ENCODE measurements at regions not wholly inside any gene's neighbourhood (a gene's known extent, or its start where the extent isn't known, plus 50 kb on each side); places are given as distances from the start of the nearest gene placed in this dataset.

- Mint-ChIP-seq H3K36me3 (ENCODE audit: insufficient read depth, unreplicated experiment) (no peaks in the 10 kb centered on the region), H3K9me3 (ENCODE audit: low read depth, unreplicated experiment) (no peaks in the 10 kb centered on the region), H3K27ac (ENCODE audit: unreplicated experiment) (no peak overlapping the region), H3K27me3 (ENCODE audit: unreplicated experiment) (no peaks in the 10 kb centered on the region), H3K4me3 (ENCODE audit: low read depth, unreplicated experiment) (no peak overlapping the region), H3K4me1 (ENCODE audit: low read depth, unreplicated experiment) (peaks cover 17% of the 10 kb centered on the region)
- TF ChIP-seq CTCF (IDR thresholded peaks at IDR 0.05; ENCODE audit: unreplicated experiment): no peak
- no TSS peak for BruUV-seq (replicated peaks)
- CTCF ChIA-PET: interaction anchor here (0.5 kb wide), 1 partner anchor 115 kb away, joined by 3 read pairs; no protein-coding TSS in a partner anchor
- intact Hi-C loops (cut with micrococcal nuclease; ENCODE audit: unreplicated experiment): no loop called here
- no peak for DNase-seq
Measured at GRCh38 chr6:138652824-138653223, 120.7 kb upstream of the CCDC28A start.

- DNase-seq: no peak
- peak overlapping the region; percentile 33 for H3K27ac Mint-ChIP-seq (ENCODE audit: unreplicated experiment)
- H3K4me3 Mint-ChIP-seq (ENCODE audit: low read depth, unreplicated experiment): no peak overlapping the region
- no peak for TF ChIP-seq CTCF (IDR thresholded peaks at IDR 0.05; ENCODE audit: unreplicated experiment)
- intact Hi-C loops (cut with micrococcal nuclease; ENCODE audit: unreplicated experiment): no loop called here
- H3K27me3 Mint-ChIP-seq (ENCODE audit: unreplicated experiment): no peaks in the 10 kb centered on the region
- H3K36me3 Mint-ChIP-seq (ENCODE audit: insufficient read depth, unreplicated experiment): no peaks in the 10 kb centered on the region
- CTCF ChIA-PET: no interaction called here
- BruUV-seq (replicated peaks): no TSS peak
- H3K4me1 Mint-ChIP-seq (ENCODE audit: low read depth, unreplicated experiment): peaks cover 17% of the 10 kb centered on the region
- no peaks in the 10 kb centered on the region for H3K9me3 Mint-ChIP-seq (ENCODE audit: low read depth, unreplicated experiment)
Measured at GRCh38 chr6:138653435-138653834, 120.1 kb upstream of the CCDC28A start.

GRCh38 chr6:138654715-138655634 lies 118.6 kb upstream of the CCDC28A start:
- peaks cover 17% of the 10 kb centered on the region for H3K4me1 Mint-ChIP-seq (ENCODE audit: low read depth, unreplicated experiment)

GRCh38 chr6:138655828-138656227 lies 117.7 kb upstream of the CCDC28A start:
- H3K4me1 Mint-ChIP-seq (ENCODE audit: low read depth, unreplicated experiment): peaks cover 17% of the 10 kb centered on the region
- H3K27ac Mint-ChIP-seq (ENCODE audit: unreplicated experiment): no peak overlapping the region
- TF ChIP-seq CTCF (IDR thresholded peaks at IDR 0.05; ENCODE audit: unreplicated experiment): no peak
- CTCF ChIA-PET: no interaction called here
- H3K36me3 Mint-ChIP-seq (ENCODE audit: insufficient read depth, unreplicated experiment): no peaks in the 10 kb centered on the region
- H3K27me3 Mint-ChIP-seq (ENCODE audit: unreplicated experiment): no peaks in the 10 kb centered on the region
- no peak for DNase-seq
- no peaks in the 10 kb centered on the region for H3K9me3 Mint-ChIP-seq (ENCODE audit: low read depth, unreplicated experiment)
- intact Hi-C loops (cut with micrococcal nuclease; ENCODE audit: unreplicated experiment): no loop called here
- no peak overlapping the region for H3K4me3 Mint-ChIP-seq (ENCODE audit: low read depth, unreplicated experiment)
- no TSS peak for BruUV-seq (replicated peaks)

More at GRCh38 chr6:138654715-138655634, 118.6 kb upstream of the CCDC28A start:
- Mint-ChIP-seq H3K27me3 (ENCODE audit: unreplicated experiment) (no peaks in the 10 kb centered on the region), H3K4me3 (ENCODE audit: low read depth, unreplicated experiment) (no peak overlapping the region), H3K36me3 (ENCODE audit: insufficient read depth, unreplicated experiment) (no peaks in the 10 kb centered on the region), H3K9me3 (ENCODE audit: low read depth, unreplicated experiment) (no peaks in the 10 kb centered on the region), H3K27ac (ENCODE audit: unreplicated experiment) (peak overlapping the region; percentile 63)
- DNase-seq: peak; percentile 3
- no TSS peak for BruUV-seq (replicated peaks)
- CTCF ChIA-PET: interaction anchor here (1.0 kb wide), 1 partner anchor 18 kb away, joined by 3 read pairs; no protein-coding TSS in a partner anchor
- intact Hi-C loops (cut with micrococcal nuclease; ENCODE audit: unreplicated experiment): no loop called here
- no peak for TF ChIP-seq CTCF (IDR thresholded peaks at IDR 0.05; ENCODE audit: unreplicated experiment)

All from Calu3 (cell line).